HG03039 (cell line): ENCODE measurements at regions not wholly inside any gene's neighbourhood (a gene's known extent, or its start where the extent isn't known, plus 50 kb on each side); places are given as distances from the start of the nearest gene placed in this dataset.
"Not testable (repeated sequence)": the region's sequence is repeated elsewhere in the genome, so short reads cannot be mapped to it uniquely, and the experiment has no call there.

Experiments
- ATAC-seq: cut with Tn5 transposase; IDR thresholded peaks from one replicate; pipeline ENCODE4 v1.9.1; 2021; ENCODE audit warnings: mild to moderate bottlenecking, moderate library complexity; ENCODE audit not compliant: unreplicated experiment

GRCh38 chr3:102676424-102676823, 241.6 kb downstream of the ZPLD1 start:
- no peak for ATAC-seq

GRCh38 chr3:102682741-102683140, 247.9 kb downstream of the ZPLD1 start:
- no peak for ATAC-seq

- no peak for ATAC-seq
Measured at GRCh38 chr3:102686792-102687191, 252.0 kb downstream of the ZPLD1 start.

- no peak for ATAC-seq
Measured at GRCh38 chr3:102687851-102688555, 253.2 kb downstream of the ZPLD1 start.

- no peak for ATAC-seq
Measured at GRCh38 chr3:102688556-102688930, 253.7 kb downstream of the ZPLD1 start.

- no peak for ATAC-seq
Measured at GRCh38 chr3:102691507-102691906, 256.7 kb downstream of the ZPLD1 start.

GRCh38 chr3:102699104-102699818, 264.4 kb downstream of the ZPLD1 start:
- no peak for ATAC-seq

GRCh38 chr3:102699819-102700140, 265.0 kb downstream of the ZPLD1 start:
- ATAC-seq, result no peak

GRCh38 chr3:102712896-102713295, 278.1 kb downstream of the ZPLD1 start:
- no peak for ATAC-seq

- ATAC-seq, result peak; percentile 6
Measured at GRCh38 chr3:102714567-102714966, 279.8 kb downstream of the ZPLD1 start.

- ATAC-seq, result peak; percentile 96
Measured at GRCh38 chr3:102715030-102715697, 280.3 kb downstream of the ZPLD1 start.

- no peak for ATAC-seq
Measured at GRCh38 chr3:102718651-102719050, 283.8 kb downstream of the ZPLD1 start.

- no peak for ATAC-seq
Measured at GRCh38 chr3:102722317-102722716, 287.5 kb downstream of the ZPLD1 start.

- no peak for ATAC-seq
Measured at GRCh38 chr3:102727340-102727739, 292.5 kb downstream of the ZPLD1 start.

GRCh38 chr3:102732581-102732980, 297.8 kb downstream of the ZPLD1 start:
- not testable (repeated sequence) for ATAC-seq

GRCh38 chr3:102733791-102734563, 299.2 kb downstream of the ZPLD1 start:
- ATAC-seq, result no peak

GRCh38 chr3:102735311-102735710, 300.5 kb downstream of the ZPLD1 start:
- ATAC-seq, result no peak

- ATAC-seq, result no peak
Measured at GRCh38 chr3:102736288-102736974, 301.6 kb downstream of the ZPLD1 start.

GRCh38 chr3:102736975-102737304, 302.1 kb downstream of the ZPLD1 start:
- no peak for ATAC-seq

GRCh38 chr3:102737353-102737752, 302.5 kb downstream of the ZPLD1 start:
- ATAC-seq, result no peak

- no peak for ATAC-seq
Measured at GRCh38 chr3:102741105-102741504, 306.3 kb downstream of the ZPLD1 start.
